ENCODE measurements at regions not wholly inside any gene's neighbourhood (a gene's known extent, or its start where the extent isn't known, plus 50 kb on each side); places are given as distances from the start of the nearest gene placed in this dataset.

GRCh38 chr1:162937716-162938395 is 76.9 kb upstream of the CCDC190 start:
- no peak for DNase-seq (ENCODE audit: low read depth, low spot score)
- Histone ChIP-seq H3K9me3 (ENCODE audit: control insufficient read depth, insufficient read depth, low read length) (no peaks in the 10 kb centered on the region), H3K27ac (ENCODE audit: low read depth, low read length) (no peak overlapping the region), H3K4me3 (ENCODE audit: low read depth, low read length) (no peak overlapping the region), H3K27me3 (ENCODE audit: control insufficient read depth, insufficient read depth, low read length) (no peaks in the 10 kb centered on the region)
- POLR2A ChIA-PET: no interaction called here
- TF ChIP-seq CTCF (IDR thresholded peaks at IDR 0.05; ENCODE audit: low read depth, low read length): no peak
- CTCF ChIA-PET: no interaction called here

GRCh38 chr1:162930976-162931560 is 70.1 kb upstream of the CCDC190 start:
- Histone ChIP-seq H3K27ac (ENCODE audit: low read depth, low read length) (no peak overlapping the region), H3K27me3 (ENCODE audit: control insufficient read depth, insufficient read depth, low read length) (no peaks in the 10 kb centered on the region), H3K4me3 (ENCODE audit: low read depth, low read length) (no peak overlapping the region), H3K9me3 (ENCODE audit: control insufficient read depth, insufficient read depth, low read length) (no peaks in the 10 kb centered on the region)
- ChIA-PET POLR2A (no interaction called here), CTCF (no interaction called here)
- no peak for TF ChIP-seq CTCF (IDR thresholded peaks at IDR 0.05; ENCODE audit: low read depth, low read length)
- no peak for DNase-seq (ENCODE audit: low read depth, low spot score)

GRCh38 chr1:162930532-162930931 is 69.6 kb upstream of the CCDC190 start:
- H3K9me3 ChIP-seq (ENCODE audit: control insufficient read depth, insufficient read depth, low read length): no peaks in the 10 kb centered on the region
- no peak overlapping the region for H3K27ac ChIP-seq (ENCODE audit: low read depth, low read length)
- CTCF ChIA-PET: no interaction called here

GRCh38 chr1:162929177-162929576 is 68.2 kb upstream of the CCDC190 start:
- Histone ChIP-seq H3K27me3 (ENCODE audit: control insufficient read depth, insufficient read depth, low read length) (no peaks in the 10 kb centered on the region), H3K9me3 (ENCODE audit: control insufficient read depth, insufficient read depth, low read length) (no peaks in the 10 kb centered on the region)
- CTCF ChIA-PET: interaction anchor here (0.8 kb wide), 1 partner anchor 12 kb away, joined by 3 read pairs; no protein-coding TSS in a partner anchor

More at GRCh38 chr1:162930532-162930931, 69.6 kb upstream of the CCDC190 start:
- H3K27me3 ChIP-seq (ENCODE audit: control insufficient read depth, insufficient read depth, low read length): no peaks in the 10 kb centered on the region
- H3K4me3 ChIP-seq (ENCODE audit: low read depth, low read length): no peak overlapping the region
- POLR2A ChIA-PET: no interaction called here
- no peak for DNase-seq (ENCODE audit: low read depth, low spot score)
- TF ChIP-seq CTCF (IDR thresholded peaks at IDR 0.05; ENCODE audit: low read depth, low read length): no peak

More at GRCh38 chr1:162929177-162929576, 68.2 kb upstream of the CCDC190 start:
- no peak for TF ChIP-seq CTCF (IDR thresholded peaks at IDR 0.05; ENCODE audit: low read depth, low read length)
- POLR2A ChIA-PET: no interaction called here
- no peak for DNase-seq (ENCODE audit: low read depth, low spot score)
- H3K27ac ChIP-seq (ENCODE audit: low read depth, low read length): no peak overlapping the region
- no peak overlapping the region for H3K4me3 ChIP-seq (ENCODE audit: low read depth, low read length)
